Spleen (tissue), 11 donors: ENCODE measurements at regions not wholly inside any gene's neighbourhood (a gene's known extent, or its start where the extent isn't known, plus 50 kb on each side); places are given as distances from the start of the nearest gene placed in this dataset.

ENCODE experiments used
- DNase-seq: peaks from one replicate; pipeline ENCODE4 v3.0.0-alpha.2; 2020
- H3K27ac ChIP-seq, 8 donors: fragments of 200-600 bp; sonication (generic) in 7 of 8; 1 replicate in 4 of 8; 2 replicates in 4 of 8; pipeline versions ENCODE4 v1.5.0 to v1.8.0; 2016 to 2021; ENCODE audit warnings: inconsistent platforms in 4 of 8, mild to moderate bottlenecking in 4 of 8, moderate library complexity in 1 of 8
- H3K27me3 ChIP-seq, 7 donors: fragments of 200-600 bp; sonication (generic) in 6 of 7; replicated peaks in 1 of 7; 1 replicate in 4 of 7; 2 replicates in 3 of 7; pipeline versions ENCODE4 v1.5.0 to v1.8.0; 2016 to 2021; ENCODE audit warnings: inconsistent platforms in 3 of 7, mild to moderate bottlenecking in 1 of 7
- H3K36me3 ChIP-seq, 6 donors: fragments of 200-600 bp; sonication (generic) in 5 of 6; 1 replicate in 4 of 6; 2 replicates in 2 of 6; pipeline versions ENCODE4 v1.5.0 to v1.8.0; 2016 to 2021; ENCODE audit warnings: inconsistent platforms in 2 of 6
- H3K4me1 ChIP-seq, 6 donors: fragments of 200-600 bp; sonication (generic) in 5 of 6; 1 replicate in 3 of 6; 2 replicates in 3 of 6; pipeline versions ENCODE4 v1.5.0 to v1.8.0; 2016 to 2021; ENCODE audit warnings: inconsistent platforms in 3 of 6
- H3K4me3 ChIP-seq, 8 donors: fragments of 200-600 bp; sonication (generic) in 7 of 8; 1 replicate in 4 of 8; 2 replicates in 4 of 8; pipeline versions ENCODE4 v1.5.0 to v1.8.0; 2016 to 2021; ENCODE audit warnings: inconsistent platforms in 4 of 8, mild to moderate bottlenecking in 4 of 8, moderate library complexity in 2 of 8
- H3K9me3 ChIP-seq, 8 donors: fragments of 200-600 bp; sonication (generic) in 7 of 8; 1 replicate in 4 of 8; 2 replicates in 4 of 8; pipeline versions ENCODE4 v1.5.0 to v1.8.0; 2016 to 2021; ENCODE audit warnings: inconsistent platforms in 4 of 8
- POLR2A ChIP-seq, 3 donors: fragments of 450-650 bp; IDR thresholded peaks; one replicate each; pipeline ENCODE4 v1.5.1; 2017; ENCODE audit warnings: antibody characterized with exemption in 3 of 3, mild to moderate bottlenecking in 1 of 3
- POLR2AphosphoS5 ChIP-seq, 3 donors: sonication (generic); formaldehyde crosslinking; IDR thresholded peaks; one replicate each; pipeline ENCODE4 v1.5.1; 2017; ENCODE audit warnings: antibody characterized with exemption in 3 of 3
- WGBS, 5 donors: extraction: QIAGEN DNeasy Blood & Tissue Kit in 3 of 5; methylation state at CpG; one replicate each; pipeline versions ENCODE4 v1.1.5 to v1.1.7; 2013 to 2018; 5-methylcytosine and 5-hydroxymethylcytosine counted together
- intact Hi-C: fragments of 100-400 bp; cut with DNase I; formaldehyde crosslinking; loops from one replicate; pipeline ENCODE4 v1.15.0; 2023; ENCODE audit warnings: low total_unique reads
- TF ChIP-seq, protein P1 (sequence below), 11 experiments: fragments of 200-600 bp in 7 of 11; fragments of 450-650 bp in 4 of 11; sonication (generic) in 4 of 11; IDR thresholded peaks in 8 of 11; conservative IDR thresholded peaks in 3 of 11; 1 replicate in 7 of 11; 2 replicates in 4 of 11; pipeline versions ENCODE4 v1.4.0 to v1.8.0; 2016 to 2021; ENCODE audit warnings: antibody characterized with exemption in 11 of 11, inconsistent platforms in 4 of 11, mild to moderate bottlenecking in 1 of 11
- donor health status: healthy with polysubstance abuse.
- donor health status: DM: no; HTN: no; CAD: no; lungs with moderate emphysema.
- donor health status: DM: no; HTN: no; CAD: no.
- donor health status: Bipolar disorder and iron deficiency.
- donor health status: healthy.
- donor health status: DM: no; HTN: no; CAD: no.
- donor health status: DM: yes; HTN: yes; CAD: no.

DNA sequence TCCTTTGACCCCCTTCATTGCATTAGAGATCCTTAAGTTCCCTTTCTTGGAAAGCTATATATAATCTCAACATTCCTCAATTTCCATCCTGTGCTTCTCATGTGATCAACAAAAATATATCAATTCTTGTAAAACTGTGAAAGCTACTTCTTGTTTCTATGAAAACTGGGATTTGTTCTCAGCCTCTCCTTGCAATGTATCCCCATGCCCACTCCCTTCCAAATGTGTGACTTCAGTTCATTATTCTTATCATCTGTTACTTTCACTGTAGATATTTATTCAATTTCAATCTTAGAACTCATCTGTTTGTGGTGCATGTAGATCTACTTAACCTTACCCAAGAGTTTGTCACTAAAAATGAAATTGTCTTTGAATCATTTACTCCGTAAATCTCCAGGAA is 260.6 kb downstream of the HIVEP2 start:
- Histone ChIP-seq H3K4me3 (no peak overlapping the region), H3K4me1 (no peaks in the 10 kb centered on the region), H3K36me3 (no peaks in the 10 kb centered on the region), H3K9me3 (no peaks in the 10 kb centered on the region), H3K27me3 (no peaks in the 10 kb centered on the region), H3K27ac (no peak overlapping the region)
- TF ChIP-seq POLR2AphosphoS5 (IDR thresholded peaks at IDR 0.05) (no peak), POLR2A (IDR thresholded peaks at IDR 0.05) (no peak)
- TF ChIP-seq, protein P1, sequence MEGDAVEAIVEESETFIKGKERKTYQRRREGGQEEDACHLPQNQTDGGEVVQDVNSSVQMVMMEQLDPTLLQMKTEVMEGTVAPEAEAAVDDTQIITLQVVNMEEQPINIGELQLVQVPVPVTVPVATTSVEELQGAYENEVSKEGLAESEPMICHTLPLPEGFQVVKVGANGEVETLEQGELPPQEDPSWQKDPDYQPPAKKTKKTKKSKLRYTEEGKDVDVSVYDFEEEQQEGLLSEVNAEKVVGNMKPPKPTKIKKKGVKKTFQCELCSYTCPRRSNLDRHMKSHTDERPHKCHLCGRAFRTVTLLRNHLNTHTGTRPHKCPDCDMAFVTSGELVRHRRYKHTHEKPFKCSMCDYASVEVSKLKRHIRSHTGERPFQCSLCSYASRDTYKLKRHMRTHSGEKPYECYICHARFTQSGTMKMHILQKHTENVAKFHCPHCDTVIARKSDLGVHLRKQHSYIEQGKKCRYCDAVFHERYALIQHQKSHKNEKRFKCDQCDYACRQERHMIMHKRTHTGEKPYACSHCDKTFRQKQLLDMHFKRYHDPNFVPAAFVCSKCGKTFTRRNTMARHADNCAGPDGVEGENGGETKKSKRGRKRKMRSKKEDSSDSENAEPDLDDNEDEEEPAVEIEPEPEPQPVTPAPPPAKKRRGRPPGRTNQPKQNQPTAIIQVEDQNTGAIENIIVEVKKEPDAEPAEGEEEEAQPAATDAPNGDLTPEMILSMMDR (IDR thresholded peaks at IDR 0.05 in 8 of 11, conservative IDR thresholded peaks at IDR 0.05 in 3 of 11) = no peak
- intact Hi-C loops = no loop called here
- no peak for DNase-seq
- 88 to 98% (median 94%) methylated on average over 1 of the region's 1 CpG for WGBS, 5 donors

DNA sequence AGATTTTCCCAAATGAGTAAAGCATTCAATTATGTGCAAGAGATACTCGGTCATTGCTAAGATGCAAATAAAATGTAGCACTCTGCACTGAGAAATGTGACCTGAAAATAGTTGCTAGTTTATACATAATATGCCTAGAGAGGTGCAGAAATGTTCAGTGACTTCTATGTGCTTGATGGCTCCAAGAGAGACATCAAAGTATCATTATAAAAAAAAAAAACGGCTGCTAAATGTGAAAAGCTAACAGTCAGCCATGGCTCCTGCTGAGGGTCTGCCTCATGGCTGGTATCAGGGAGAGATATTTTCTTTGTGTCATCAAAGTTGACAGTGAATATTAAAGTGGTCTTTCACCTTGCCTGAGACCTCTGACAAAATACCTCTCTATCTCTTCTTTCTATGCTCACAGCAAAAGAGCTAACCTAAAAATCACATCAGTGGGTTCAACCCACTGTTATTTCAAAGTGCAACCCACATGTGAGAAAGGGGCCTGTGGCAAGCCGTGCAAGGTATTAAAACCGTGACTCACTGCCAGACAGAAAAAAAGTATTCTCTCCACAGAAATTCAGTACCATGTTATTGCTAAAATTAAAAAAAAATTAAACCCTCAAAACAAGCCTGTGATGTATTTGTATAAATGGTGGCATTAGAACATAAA is 259.0 kb downstream of the HIVEP2 start:
- no peak overlapping the region for H3K27ac ChIP-seq
- H3K4me1 ChIP-seq = no peaks in the 10 kb centered on the region
- H3K27me3 ChIP-seq = no peaks in the 10 kb centered on the region
- no peak for TF ChIP-seq POLR2A (IDR thresholded peaks at IDR 0.05)
- TF ChIP-seq POLR2AphosphoS5 (IDR thresholded peaks at IDR 0.05) = no peak
- TF ChIP-seq, protein P1 (IDR thresholded peaks at IDR 0.05 in 8 of 11, conservative IDR thresholded peaks at IDR 0.05 in 3 of 11) = no peak
- intact Hi-C loops = no loop called here
- no peak overlapping the region for H3K4me3 ChIP-seq
- DNase-seq = no peak
- WGBS, 5 donors = 76 to 83% (median 80%) methylated on average over 4 of the region's 4 CpGs
- no peaks in the 10 kb centered on the region for H3K36me3 ChIP-seq
- no peaks in the 10 kb centered on the region for H3K9me3 ChIP-seq

DNA sequence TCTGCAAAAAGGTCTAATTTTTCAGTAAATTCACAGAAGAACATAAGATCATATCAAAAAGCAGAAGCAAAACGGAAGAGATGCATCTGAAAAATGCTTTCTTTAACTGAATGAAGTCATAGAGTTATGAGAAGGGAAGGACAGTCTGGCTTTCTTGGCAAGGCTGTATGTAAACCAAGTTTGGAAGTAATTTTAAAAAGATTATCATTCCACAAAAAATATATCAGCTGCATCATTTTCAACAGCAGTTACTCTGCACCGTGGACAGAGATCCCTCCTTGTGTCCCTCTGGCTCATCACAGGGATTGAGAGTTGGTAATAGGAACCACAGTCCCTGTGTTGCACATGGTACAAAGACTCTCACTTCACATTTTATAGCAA is 258.5 kb downstream of the HIVEP2 start:
- H3K27ac ChIP-seq = no peak overlapping the region
- no peaks in the 10 kb centered on the region for H3K36me3 ChIP-seq
- DNase-seq = no peak
- WGBS, 5 donors = 56 to 77% (median 68%) methylated on average over 2 of the region's 2 CpGs
- H3K27me3 ChIP-seq = no peaks in the 10 kb centered on the region
- intact Hi-C loops = no loop called here
- no peaks in the 10 kb centered on the region for H3K9me3 ChIP-seq
- H3K4me3 ChIP-seq = no peak overlapping the region
- TF ChIP-seq POLR2A (IDR thresholded peaks at IDR 0.05) = no peak
- no peak for TF ChIP-seq POLR2AphosphoS5 (IDR thresholded peaks at IDR 0.05)
- TF ChIP-seq, protein P1 (IDR thresholded peaks at IDR 0.05 in 8 of 11, conservative IDR thresholded peaks at IDR 0.05 in 3 of 11) = no peak
- no peaks in the 10 kb centered on the region for H3K4me1 ChIP-seq

DNA sequence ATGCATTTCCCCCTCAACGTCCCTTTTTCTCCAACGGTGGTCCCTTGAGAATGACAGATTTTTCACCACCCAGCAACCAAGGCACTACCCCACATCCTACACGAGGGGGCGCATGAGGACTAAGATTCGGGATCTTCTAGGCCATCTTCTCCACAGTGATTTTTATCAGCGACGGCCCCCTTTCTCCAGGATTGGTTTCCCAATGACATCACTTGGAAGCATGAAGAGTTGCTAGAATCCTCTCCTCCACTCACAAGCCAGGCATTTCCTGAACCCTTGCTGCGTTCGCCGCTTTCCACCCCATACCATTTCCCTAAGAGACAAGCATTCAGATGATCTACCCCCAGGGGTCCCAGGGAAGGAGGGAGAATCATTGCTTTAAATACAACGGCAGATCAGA is 252.0 kb downstream of the HIVEP2 start:
- 22 to 28% (median 25%) methylated on average over 11 of the region's 11 CpGs for WGBS, 5 donors
- Histone ChIP-seq H3K4me1 (peaks cover 6 to 28% (median 9%) of the 10 kb centered on the region in 6 donors), H3K36me3 (no peaks in the 10 kb centered on the region), H3K9me3 (no peaks in the 10 kb centered on the region), H3K27me3 (no peaks in the 10 kb centered on the region), H3K4me3 (no peak overlapping the region), H3K27ac (no peak overlapping the region)
- TF ChIP-seq, protein P1 (IDR thresholded peaks at IDR 0.05 in 8 of 11, conservative IDR thresholded peaks at IDR 0.05 in 3 of 11) = peak; percentile 72 to 97 (median 92)
- TF ChIP-seq POLR2AphosphoS5 (IDR thresholded peaks at IDR 0.05) = no peak
- no peak for TF ChIP-seq POLR2A (IDR thresholded peaks at IDR 0.05)
- DNase-seq = peak; percentile 82
- intact Hi-C loops = loop anchor here (5.0 kb wide), 3 partner anchors 254 to 734 kb away; partner anchors contain the start of gene HIVEP2
